ENCODE measurements at regions not wholly inside any gene's neighbourhood (a gene's known extent, or its start where the extent isn't known, plus 50 kb on each side); places are given as distances from the start of the nearest gene placed in this dataset.

DNA sequence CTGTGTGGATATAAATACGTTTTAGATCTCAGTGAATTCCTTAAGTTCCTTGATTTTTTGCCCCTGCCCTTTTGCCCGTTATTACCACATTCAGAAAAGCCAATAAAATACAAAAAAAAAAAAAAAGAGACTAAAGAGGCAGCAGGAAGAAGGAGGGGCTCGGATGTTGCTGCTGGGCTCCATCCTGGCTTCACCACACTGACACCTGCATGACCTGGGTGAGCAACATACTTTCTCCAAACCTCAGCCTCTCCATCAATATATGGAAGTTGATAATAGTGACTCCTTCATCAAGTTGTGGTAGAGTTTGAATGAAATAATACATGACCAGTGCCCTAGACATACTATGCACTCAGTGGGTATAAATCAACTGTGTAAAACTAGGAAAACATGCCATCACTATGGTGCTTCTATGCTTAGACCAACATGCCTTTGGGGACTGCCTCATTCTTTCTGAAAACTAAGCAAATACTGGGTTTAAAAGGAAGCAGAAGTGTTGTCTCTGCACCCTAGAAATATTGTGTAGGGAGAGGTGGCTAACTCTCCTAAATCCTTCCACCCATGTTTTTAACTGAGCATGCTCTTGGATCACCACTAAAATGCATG, 243.0 kb downstream of the PIK3R1 start:
- H3K9me3 ChIP-seq (ENCODE audit: control insufficient read depth in 2 of 3, insufficient read depth in 1 of 3, low read length in 3 of 3), result no peaks in the 10 kb centered on the region
- H3K4me3 ChIP-seq (ENCODE audit: low read length in 3 of 3), result no peak overlapping the region
- FAIRE-seq (no peak), DNase-seq (no peak)
- intact Hi-C loops (cut with DNase I), result loop anchor here (10.0 kb wide), 1 partner anchor 164 kb away; no protein-coding TSS in a partner anchor
- no peak overlapping the region for H3K9ac ChIP-seq (ENCODE audit: low read length in 3 of 3)
- no peaks in the 10 kb centered on the region for H3K27me3 ChIP-seq (ENCODE audit: control insufficient read depth, insufficient read depth, low read length)
- H3K36me3 ChIP-seq (ENCODE audit: control insufficient read depth in 2 of 3, insufficient read depth in 3 of 3, low read length in 3 of 3), result no peaks in the 10 kb centered on the region
- no peak for TF ChIP-seq CTCF (IDR thresholded peaks at IDR 0.05; ENCODE audit: borderline replicate concordance, extremely low read depth, insufficient read depth)
- H3K27ac ChIP-seq (ENCODE audit: low read depth in 2 of 2, low read length in 2 of 2), result no peak overlapping the region
- peaks cover 0 to 16% (median 7%) of the 10 kb centered on the region in 3 donors for H3K4me1 ChIP-seq (ENCODE audit: control insufficient read depth in 2 of 3, insufficient read depth in 2 of 3, low read depth in 1 of 3, low read length in 3 of 3)

- H3K27me3 ChIP-seq (ENCODE audit: control insufficient read depth, insufficient read depth, low read length), result no peaks in the 10 kb centered on the region
- FAIRE-seq, result no peak
- no peak overlapping the region for H3K4me3 ChIP-seq (ENCODE audit: low read length in 3 of 3)
- intact Hi-C loops (cut with DNase I), result loop anchor here (10.0 kb wide), 1 partner anchor 164 kb away; no protein-coding TSS in a partner anchor
- TF ChIP-seq CTCF (IDR thresholded peaks at IDR 0.05; ENCODE audit: borderline replicate concordance, extremely low read depth, insufficient read depth), result no peak
- H3K9ac ChIP-seq (ENCODE audit: low read length in 3 of 3), result no peak overlapping the region
- peaks cover 0 to 16% (median 7%) of the 10 kb centered on the region in 3 donors for H3K4me1 ChIP-seq (ENCODE audit: control insufficient read depth in 2 of 3, insufficient read depth in 2 of 3, low read depth in 1 of 3, low read length in 3 of 3)
- H3K27ac ChIP-seq (ENCODE audit: low read depth in 2 of 2, low read length in 2 of 2), result no peak overlapping the region
- no peaks in the 10 kb centered on the region for H3K36me3 ChIP-seq (ENCODE audit: control insufficient read depth in 2 of 3, insufficient read depth in 3 of 3, low read length in 3 of 3)
- peak in 1 of 5 donors; percentile 33 for DNase-seq
- no peaks in the 10 kb centered on the region for H3K9me3 ChIP-seq (ENCODE audit: control insufficient read depth in 2 of 3, insufficient read depth in 1 of 3, low read length in 3 of 3)
Observed at GRCh38 chr5:68459093-68459809, 243.7 kb downstream of the PIK3R1 start.

GRCh38 chr5:68459810-68460139, 244.2 kb downstream of the PIK3R1 start:
- H3K4me3 ChIP-seq (ENCODE audit: low read length in 3 of 3), result no peak overlapping the region
- H3K9ac ChIP-seq (ENCODE audit: low read length in 3 of 3), result peak overlapping the region in 1 of 3 donors; percentile 21
- FAIRE-seq, result no peak

More at GRCh38 chr5:68459810-68460139, 244.2 kb downstream of the PIK3R1 start:
- TF ChIP-seq CTCF (IDR thresholded peaks at IDR 0.05; ENCODE audit: borderline replicate concordance, extremely low read depth, insufficient read depth), result no peak
- peaks cover 0 to 16% (median 7%) of the 10 kb centered on the region in 3 donors for H3K4me1 ChIP-seq (ENCODE audit: control insufficient read depth in 2 of 3, insufficient read depth in 2 of 3, low read depth in 1 of 3, low read length in 3 of 3)
- DNase-seq, result no peak
- H3K9me3 ChIP-seq (ENCODE audit: control insufficient read depth in 2 of 3, insufficient read depth in 1 of 3, low read length in 3 of 3), result no peaks in the 10 kb centered on the region
- intact Hi-C loops (cut with DNase I), result loop anchor here (10.0 kb wide), 1 partner anchor 165 kb away; no protein-coding TSS in a partner anchor
- no peak overlapping the region for H3K27ac ChIP-seq (ENCODE audit: low read depth in 2 of 2, low read length in 2 of 2)
- no peaks in the 10 kb centered on the region for H3K27me3 ChIP-seq (ENCODE audit: control insufficient read depth, insufficient read depth, low read length)
- no peaks in the 10 kb centered on the region for H3K36me3 ChIP-seq (ENCODE audit: control insufficient read depth in 2 of 3, insufficient read depth in 3 of 3, low read length in 3 of 3)

Measured in kidney (tissue), 13 donors.